ENCODE measurements at regions not wholly inside any gene's neighbourhood (a gene's known extent, or its start where the extent isn't known, plus 50 kb on each side); places are given as distances from the start of the nearest gene placed in this dataset.

- no peak for TF ChIP-seq ZNF589 (CRISPR knock-in tag; conservative IDR thresholded peaks at IDR 0.05)
- no peak for TF ChIP-seq BCLAF1 (IDR thresholded peaks at IDR 0.05)
- no peak for TF ChIP-seq ZNF691 (CRISPR knock-in tag; IDR thresholded peaks at IDR 0.05; ENCODE audit: borderline replicate concordance, low read depth)
- no peak for TF ChIP-seq DNMT1 (CRISPR knock-in tag; IDR thresholded peaks at IDR 0.05)
- 0 out of 2 replicates have a peak, but pooled peaks have one; percentile 37 for TF ChIP-seq SMAD3 (CRISPR knock-in tag; IDR thresholded peaks at IDR 0.05)
- no peak for TF ChIP-seq NR0B2 (CRISPR knock-in tag; IDR thresholded peaks at IDR 0.05)
- no peak for TF ChIP-seq ZKSCAN5 (CRISPR knock-in tag; IDR thresholded peaks at IDR 0.05)
- no peak for TF ChIP-seq MLLT10 (CRISPR knock-in tag; IDR thresholded peaks at IDR 0.05)
- TF ChIP-seq KDM1A (CRISPR knock-in tag; IDR thresholded peaks at IDR 0.05) = no peak
- no peak for TF ChIP-seq TOPORS (CRISPR knock-in tag; IDR thresholded peaks at IDR 0.05)
- TF ChIP-seq ZBTB46 (CRISPR knock-in tag; IDR thresholded peaks at IDR 0.05; ENCODE audit: borderline replicate concordance) = no peak
- no peak for TF ChIP-seq IKZF1 (IDR thresholded peaks at IDR 0.05)
- TF ChIP-seq ZBTB20 (CRISPR knock-in tag; IDR thresholded peaks at IDR 0.05; ENCODE audit: borderline replicate concordance, low read depth) = no peak
- no peak for TF ChIP-seq ZNF597 (CRISPR knock-in tag; IDR thresholded peaks at IDR 0.05)
- TF ChIP-seq SP2 (CRISPR knock-in tag; IDR thresholded peaks at IDR 0.05) = no peak
- no peak for TF ChIP-seq ZBTB42 (CRISPR knock-in tag; IDR thresholded peaks at IDR 0.05)
- TF ChIP-seq ZUFSP (CRISPR knock-in tag; IDR thresholded peaks at IDR 0.05; ENCODE audit: borderline replicate concordance) = no peak
- no peak; the same call in 1 of the 2 replicates for TF ChIP-seq ZNF614 (CRISPR knock-in tag; IDR thresholded peaks at IDR 0.05; ENCODE audit: borderline replicate concordance)
- TF ChIP-seq PHB2 (IDR thresholded peaks at IDR 0.05; ENCODE audit: partially characterized antibody) = no peak
- peak; percentile 25; the same call in 1 of the 2 replicates for TF ChIP-seq MED13 (CRISPR knock-in tag; IDR thresholded peaks at IDR 0.05)
- no peak for TF ChIP-seq ZBTB44 (CRISPR knock-in tag; IDR thresholded peaks at IDR 0.05)
- TF ChIP-seq ZFP1 (CRISPR knock-in tag; IDR thresholded peaks at IDR 0.05) = no peak
Observed at GRCh38 chr12:24045816-24046257, 96.4 kb upstream of the SOX5 start (continued).

Measured in HepG2 (cell line).